Prostate gland (tissue), 2 donors: ENCODE measurements at regions not wholly inside any gene's neighbourhood (a gene's known extent, or its start where the extent isn't known, plus 50 kb on each side); places are given as distances from the start of the nearest gene placed in this dataset.

ENCODE experiments used
- CTCF ChIP-seq, 4 experiments: fragments of 200-600 bp in 2 of 4; fragments of 450-650 bp in 2 of 4; sonication (generic) in 2 of 4; IDR thresholded peaks; 1 replicate in 3 of 4; 2 replicates in 1 of 4; pipeline ENCODE4 v1.5.1; 2016 to 2019; ENCODE audit warnings: antibody characterized with exemption in 4 of 4, mild to moderate bottlenecking in 2 of 4, moderate library complexity in 2 of 4
- POLR2A ChIP-seq: fragments of 450-650 bp; IDR thresholded peaks from one replicate; pipeline ENCODE4 v1.6.1; 2016; ENCODE audit warnings: antibody characterized with exemption, mild to moderate bottlenecking

GRCh38 chr15:60161704-60162103 is 157.6 kb downstream of the FOXB1 start:
- TF ChIP-seq CTCF (IDR thresholded peaks at IDR 0.05) = no peak
- no peak for TF ChIP-seq POLR2A
